PC-9 (cell line): ENCODE measurements at regions not wholly inside any gene's neighbourhood (a gene's known extent, or its start where the extent isn't known, plus 50 kb on each side); places are given as distances from the start of the nearest gene placed in this dataset.

Source experiments
- BruUV-seq: library from RNA; stranded (reverse); fragments of 400-500 nt; replicated peaks from 2 replicates; lab custom pipeline; 2021; lab: Mats Ljungman, UMichigan
- CTCF ChIA-PET: fragments of 300-600 bp; sonication (Branson Sonifier 250); formaldehyde crosslinking; loops from one replicate; lab custom pipeline; 2022; ENCODE audit warnings: antibody characterized with exemption; lab: Charles Lee
- POLR2A ChIA-PET: fragments of 300-600 bp; sonication (Branson Sonifier 250); formaldehyde crosslinking; loops from one replicate; lab custom pipeline; 2022; ENCODE audit warnings: antibody characterized with exemption; ENCODE audit not compliant: unreplicated experiment; lab: Charles Lee
- DNase-seq, 2 experiments: peaks; one replicate each; pipeline versions ENCODE4 v3.0.0 to v3.0.0-alpha.2; 2015 to 2022; ENCODE audit warnings: mixed read lengths in 1 of 2
- H2AFZ ChIP-seq: fragments of 200-600 bp; sonication (generic); 2 replicates; pipeline ENCODE4 v1.8.1; 2017; ENCODE audit warnings: antibody characterized with exemption
- H3F3A ChIP-seq: fragments of 200-600 bp; sonication (generic); 2 replicates; pipeline ENCODE4 v1.8.1; 2017; ENCODE audit warnings: antibody characterized with exemption, mild to moderate bottlenecking, low read depth; ENCODE audit not compliant: insufficient read depth
- H3K27ac ChIP-seq: fragments of 200-600 bp; sonication (generic); 2 replicates; pipeline ENCODE4 v1.6.1; 2016; ENCODE audit warnings: mixed run types
- H3K27me3 ChIP-seq: fragments of 200-600 bp; sonication (generic); 2 replicates; pipeline ENCODE4 v1.6.1; 2016; ENCODE audit warnings: low read depth, mixed run types; ENCODE audit not compliant: insufficient read depth
- H3K36me3 ChIP-seq: fragments of 200-600 bp; sonication (generic); 2 replicates; pipeline ENCODE4 v1.6.1; 2016; ENCODE audit warnings: low read depth, mixed run types
- H3K4me1 ChIP-seq: fragments of 200-600 bp; sonication (generic); replicated peaks from 2 replicates; pipeline ENCODE4 v1.6.1; 2016; ENCODE audit warnings: mixed run types; ENCODE audit not compliant: insufficient read depth
- H3K4me2 ChIP-seq: fragments of 200-600 bp; sonication (generic); 2 replicates; pipeline ENCODE4 v1.6.1; 2017; ENCODE audit warnings: mixed run types
- H3K4me3 ChIP-seq: fragments of 200-600 bp; sonication (generic); 2 replicates; pipeline ENCODE4 v1.6.1; 2016; ENCODE audit warnings: mixed run types
- H3K79me2 ChIP-seq: fragments of 200-600 bp; sonication (generic); 2 replicates; pipeline ENCODE4 v1.6.1; 2017; ENCODE audit warnings: low read depth, mixed run types
- H3K9me2 ChIP-seq: fragments of 200-600 bp; sonication (generic); 2 replicates; pipeline ENCODE4 v1.8.1; 2017; ENCODE audit warnings: mild to moderate bottlenecking; ENCODE audit not compliant: insufficient read depth
- H3K9me3 ChIP-seq: fragments of 200-600 bp; sonication (generic); 2 replicates; pipeline ENCODE4 v1.8.1; 2016; ENCODE audit warnings: low read depth; ENCODE audit not compliant: insufficient read depth
- H4K20me1 ChIP-seq: fragments of 200-600 bp; sonication (generic); 2 replicates; pipeline ENCODE4 v1.8.1; 2017; ENCODE audit not compliant: insufficient read depth
- CTCF ChIP-seq: fragments of 200-600 bp; sonication (generic); conservative IDR thresholded peaks from 2 replicates; pipeline ENCODE4 v1.6.1; 2017; ENCODE audit warnings: mixed run types, antibody characterized with exemption, mild to moderate bottlenecking, moderate library complexity
- EZH2 ChIP-seq: fragments of 200-600 bp; sonication (generic); IDR thresholded peaks from 2 replicates; pipeline ENCODE4 v1.8.0; 2017; ENCODE audit warnings: antibody characterized with exemption, low read depth
- intact Hi-C: fragments of 100-400 bp; cut with micrococcal nuclease; formaldehyde crosslinking; loops from one replicate; pipeline ENCODE4 v1.10.0; 2022; ENCODE audit not compliant: unreplicated experiment

DNA sequence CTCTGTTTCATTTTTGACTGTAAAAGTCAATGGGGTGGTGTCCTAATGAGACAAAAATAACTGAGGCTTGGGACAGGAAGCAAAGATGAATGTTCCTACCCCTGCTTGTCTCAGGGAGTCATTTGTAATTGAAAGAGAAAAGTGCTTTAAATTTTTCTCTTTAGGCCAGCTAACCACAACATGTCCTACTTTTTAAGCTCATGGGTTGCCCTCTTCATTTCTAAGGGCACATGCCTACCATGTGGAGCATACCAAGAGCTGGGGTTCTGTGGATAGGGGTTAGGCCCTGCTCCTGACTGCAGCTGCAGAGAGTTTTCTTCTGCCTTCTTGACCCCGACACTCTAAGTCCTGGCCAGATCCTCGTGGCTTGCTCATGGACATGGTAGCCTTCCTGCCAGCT, 96.8 kb upstream of the ARL4C start:
- Histone ChIP-seq H3K36me3 (no peaks in the 10 kb centered on the region), H3K4me2 (no peak overlapping the region), H3K27ac (no peak overlapping the region), H3K27me3 (no peaks in the 10 kb centered on the region), H3K9me3 (no peaks in the 10 kb centered on the region; the same call in 1 of the 2 replicates), H3F3A (no peaks in the 10 kb centered on the region), H3K9me2 (no peaks in the 10 kb centered on the region), H3K4me3 (no peak overlapping the region), H4K20me1 (no peaks in the 10 kb centered on the region), H3K4me1 (no peaks in the 10 kb centered on the region), H3K79me2 (no peaks in the 10 kb centered on the region), H2AFZ (no peak overlapping the region)
- ChIA-PET CTCF (no interaction called here), POLR2A (no interaction called here)
- DNase-seq, result no peak
- intact Hi-C loops, result no loop called here
- no TSS peak for BruUV-seq
- TF ChIP-seq CTCF (no peak), EZH2 (no peak)

- DNase-seq, result no peak
- no peaks in the 10 kb centered on the region; the same call in 1 of the 2 replicates for H3K9me3 ChIP-seq
- no peaks in the 10 kb centered on the region for H3K36me3 ChIP-seq
- no peak overlapping the region for H3K4me2 ChIP-seq
- BruUV-seq, result no TSS peak
- H4K20me1 ChIP-seq, result no peaks in the 10 kb centered on the region
- no peaks in the 10 kb centered on the region for H3F3A ChIP-seq
- no peak overlapping the region for H3K4me3 ChIP-seq
- H3K27me3 ChIP-seq, result no peaks in the 10 kb centered on the region
- CTCF ChIA-PET, result no interaction called here
- TF ChIP-seq CTCF (no peak), EZH2 (no peak)
- intact Hi-C loops, result no loop called here
- no peak overlapping the region for H3K27ac ChIP-seq
- no peaks in the 10 kb centered on the region for H3K79me2 ChIP-seq
- H3K4me1 ChIP-seq, result no peaks in the 10 kb centered on the region
- POLR2A ChIA-PET, result interaction anchor here (0.5 kb wide), 3 partner anchors 41 to 196 kb away, joined by 4 to 5 read pairs (median 4); no protein-coding TSS in a partner anchor
- no peaks in the 10 kb centered on the region for H3K9me2 ChIP-seq
- H2AFZ ChIP-seq, result no peak overlapping the region
Measured at GRCh38 chr2:234592541-234592940, 95.7 kb upstream of the ARL4C start.

DNA sequence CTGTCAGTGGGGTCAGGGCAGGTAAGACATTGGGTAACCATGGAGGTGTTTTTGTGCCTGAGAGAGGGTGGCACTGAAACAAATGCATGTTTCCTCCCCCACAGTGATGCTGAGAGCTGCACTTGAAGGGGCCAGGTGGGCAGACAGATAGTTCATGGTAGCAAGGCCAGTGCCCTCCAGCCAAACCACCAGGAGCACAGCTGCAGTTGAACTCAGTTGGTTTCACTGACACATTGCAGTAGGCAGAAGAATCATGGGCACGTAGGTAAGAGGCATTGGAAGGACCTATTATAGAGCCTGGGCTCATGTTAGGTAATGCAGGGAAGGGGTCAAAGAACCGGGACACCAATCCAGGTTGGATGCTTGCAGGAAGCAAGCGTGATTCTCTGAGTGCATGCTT, 93.2 kb upstream of the ARL4C start:
- TF ChIP-seq CTCF (no peak), EZH2 (no peak)

More for the DNA sequence above, 93.2 kb upstream of the ARL4C start:
- Histone ChIP-seq H3K9me2 (no peaks in the 10 kb centered on the region), H4K20me1 (no peaks in the 10 kb centered on the region), H3K36me3 (no peaks in the 10 kb centered on the region), H3K4me1 (no peaks in the 10 kb centered on the region), H3K27me3 (no peaks in the 10 kb centered on the region), H3K27ac (no peak overlapping the region), H3F3A (no peaks in the 10 kb centered on the region), H3K9me3 (no peaks in the 10 kb centered on the region; the same call in 1 of the 2 replicates), H2AFZ (no peak overlapping the region), H3K4me3 (no peak overlapping the region), H3K4me2 (no peak overlapping the region), H3K79me2 (no peaks in the 10 kb centered on the region)
- ChIA-PET CTCF (no interaction called here), POLR2A (interaction anchor here (0.6 kb wide), 1 partner anchor 84 kb away, joined by 10 read pairs; no protein-coding TSS in a partner anchor)
- intact Hi-C loops, result no loop called here
- BruUV-seq, result no TSS peak
- no peak for DNase-seq
